Body of pancreas (tissue), 4 donors: ENCODE measurements at regions not wholly inside any gene's neighbourhood (a gene's known extent, or its start where the extent isn't known, plus 50 kb on each side); places are given as distances from the start of the nearest gene placed in this dataset.

Experiments used
- ATAC-seq: fragments of 150-250 bp; one replicate; pipeline ENCODE4 v1.9.1; 2016
- DNase-seq, 4 donors: peaks; one replicate each; pipeline ENCODE4 v3.0.0-alpha.2; 2019
- H3K27ac ChIP-seq, 4 donors: fragments of 200-600 bp; sonication (generic); 1 replicate in 3 of 4; 2 replicates in 1 of 4; pipeline versions ENCODE4 v1.5.1 to v1.6.1; 2016 to 2019; ENCODE audit warnings: mild to moderate bottlenecking in 1 of 4, mixed read lengths in 1 of 4, moderate library complexity in 1 of 4
- H3K27me3 ChIP-seq, 2 donors: fragments of 200-600 bp; sonication (generic); one replicate each; pipeline ENCODE4 v1.6.0; 2016; ENCODE audit warnings: mild to moderate bottlenecking in 1 of 2
- H3K36me3 ChIP-seq, 2 donors: fragments of 200-600 bp; sonication (generic); replicated peaks in 1 of 2; 2 replicates each; pipeline ENCODE4 v1.5.1; 2016; ENCODE audit warnings: low read depth in 2 of 2; ENCODE audit not compliant: insufficient read depth in 1 of 2
- H3K4me1 ChIP-seq: fragments of 200-600 bp; sonication (generic); one replicate; pipeline ENCODE4 v1.6.0; 2016
- H3K4me3 ChIP-seq, 2 donors: fragments of 200-600 bp; sonication (generic); 1 replicate in 1 of 2; 2 replicates in 1 of 2; pipeline ENCODE4 v1.5.1; 2016 to 2019
- H3K9me3 ChIP-seq, 3 donors: fragments of 200-600 bp; sonication (generic); 1 replicate in 2 of 3; 2 replicates in 1 of 3; pipeline ENCODE4 v1.5.1; 2016
- CTCF ChIP-seq, 7 experiments: fragments of 450-650 bp in 4 of 7; fragments of 200-600 bp in 3 of 7; sonication (generic) in 3 of 7; IDR thresholded peaks; one replicate each; pipeline ENCODE4 v1.5.1; 2016 to 2019; ENCODE audit warnings: antibody characterized with exemption in 7 of 7
- POLR2A ChIP-seq, 3 donors: fragments of 450-650 bp; IDR thresholded peaks; one replicate each; pipeline ENCODE4 v1.6.1; 2016; ENCODE audit warnings: antibody characterized with exemption in 3 of 3, mild to moderate bottlenecking in 2 of 3
- WGBS, 2 donors: methylation state at CpG; one replicate each; pipeline ENCODE4 v1.1.5; 2017; 5-methylcytosine and 5-hydroxymethylcytosine counted together
- intact Hi-C: fragments of 100-400 bp; cut with DNase I; formaldehyde crosslinking; loops from one replicate; pipeline ENCODE4 v1.15.1; 2023

DNA sequence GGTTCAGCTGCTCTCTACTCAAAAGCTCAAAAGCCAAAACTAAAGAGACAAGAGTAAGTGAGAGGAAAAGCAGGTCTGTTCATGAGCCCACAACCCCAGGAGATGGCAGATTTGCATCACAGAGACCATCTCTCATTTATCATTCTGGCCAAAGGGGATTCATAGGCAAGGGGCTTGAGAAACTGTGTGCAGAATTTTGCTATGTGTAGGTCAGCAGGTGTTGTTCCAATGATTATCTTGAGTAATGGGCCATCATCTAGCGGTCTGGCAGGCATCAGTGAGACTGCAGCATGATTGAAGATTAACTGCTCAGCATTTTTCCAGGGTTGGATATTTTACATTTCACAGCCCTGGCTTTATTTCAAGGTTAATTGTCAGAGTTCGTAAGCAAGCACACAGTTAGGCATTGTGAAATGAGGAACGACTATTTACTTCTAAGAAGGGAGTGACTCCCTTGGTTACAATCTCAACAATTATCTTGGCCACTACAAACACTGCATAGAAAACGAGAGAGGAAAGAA is 1204.6 kb upstream of the TMPRSS15 start:
- TF ChIP-seq POLR2A (IDR thresholded peaks at IDR 0.05) (no peak), CTCF (IDR thresholded peaks at IDR 0.05) (peak in 4 of 7 experiments; percentile 20 to 23 (median 21))
- no peak overlapping the region for H3K4me3 ChIP-seq
- 4 to 8% methylated on average over 4 of the region's 4 CpGs for WGBS, 2 donors
- H3K4me1 ChIP-seq, result peaks cover 16% of the 10 kb centered on the region
- peak overlapping the region in 3 of 4 donors; percentile 15 to 52 (median 47) for H3K27ac ChIP-seq
- DNase-seq (peak in 3 of 4 donors; percentile 19 to 61 (median 39)), ATAC-seq (peak; percentile 99)
- H3K9me3 ChIP-seq, result no peaks in the 10 kb centered on the region
- H3K27me3 ChIP-seq, result no peaks in the 10 kb centered on the region
- H3K36me3 ChIP-seq, result no peaks in the 10 kb centered on the region
- intact Hi-C loops, result no loop called here

- WGBS, 2 donors, result 70 to 77% methylated on average over 3 of the region's 3 CpGs
- intact Hi-C loops, result no loop called here
- Histone ChIP-seq H3K4me1 (peaks cover 16% of the 10 kb centered on the region), H3K27me3 (no peaks in the 10 kb centered on the region), H3K27ac (no peak overlapping the region), H3K36me3 (no peaks in the 10 kb centered on the region), H3K9me3 (no peaks in the 10 kb centered on the region), H3K4me3 (no peak overlapping the region)
- ATAC-seq (no peak), DNase-seq (no peak)
- TF ChIP-seq POLR2A (IDR thresholded peaks at IDR 0.05) (no peak), CTCF (IDR thresholded peaks at IDR 0.05) (no peak)
These were observed 1206.0 kb upstream of the TMPRSS15 start for GRCh38 chr21:19609611-19610010.

- intact Hi-C loops, result no loop called here
- Histone ChIP-seq H3K9me3 (no peaks in the 10 kb centered on the region), H3K4me3 (no peak overlapping the region), H3K27me3 (no peaks in the 10 kb centered on the region), H3K4me1 (peaks cover 26% of the 10 kb centered on the region), H3K36me3 (no peaks in the 10 kb centered on the region), H3K27ac (peak overlapping the region; percentile 54 to 71 (median 64))
- DNase-seq, result peak; percentile 20 to 53 (median 32)
- 26 to 27% methylated on average over 2 of the region's 2 CpGs for WGBS, 2 donors
- peak; percentile 93 for ATAC-seq
- TF ChIP-seq POLR2A (IDR thresholded peaks at IDR 0.05), result no peak
- no peak for TF ChIP-seq CTCF (IDR thresholded peaks at IDR 0.05)
These were observed 1218.4 kb upstream of the TMPRSS15 start for GRCh38 chr21:19621837-19622496.

- Histone ChIP-seq H3K36me3 (no peaks in the 10 kb centered on the region), H3K9me3 (no peaks in the 10 kb centered on the region), H3K27me3 (no peaks in the 10 kb centered on the region), H3K4me3 (no peak overlapping the region), H3K4me1 (peaks cover 11% of the 10 kb centered on the region), H3K27ac (no peak overlapping the region)
- intact Hi-C loops, result no loop called here
- 29 to 32% methylated on average over 7 of the region's 7 CpGs for WGBS, 2 donors
- peak; percentile 68 for ATAC-seq
- peak; percentile 5 to 52 (median 23) for DNase-seq
- no peak for TF ChIP-seq POLR2A (IDR thresholded peaks at IDR 0.05)
- TF ChIP-seq CTCF (IDR thresholded peaks at IDR 0.05), result no peak
These were observed 1237.4 kb upstream of the TMPRSS15 start for GRCh38 chr21:19640964-19641363.

- intact Hi-C loops, result no loop called here
- 73 to 76% methylated on average over 2 of the region's 2 CpGs for WGBS, 2 donors
- ATAC-seq, result no peak
These were observed 1244.8 kb upstream of the TMPRSS15 start for GRCh38 chr21:19648391-19648790.

More at GRCh38 chr21:19648391-19648790, 1244.8 kb upstream of the TMPRSS15 start:
- H3K9me3 ChIP-seq, result no peaks in the 10 kb centered on the region
- H3K4me3 ChIP-seq, result no peak overlapping the region
- no peaks in the 10 kb centered on the region for H3K27me3 ChIP-seq
- no peak for DNase-seq
- H3K4me1 ChIP-seq, result no peaks in the 10 kb centered on the region
- no peak for TF ChIP-seq POLR2A (IDR thresholded peaks at IDR 0.05)
- TF ChIP-seq CTCF (IDR thresholded peaks at IDR 0.05), result no peak
- H3K36me3 ChIP-seq, result no peaks in the 10 kb centered on the region
- no peak overlapping the region for H3K27ac ChIP-seq
